A549 (cell line): ENCODE measurements at regions not wholly inside any gene's neighbourhood (a gene's known extent, or its start where the extent isn't known, plus 50 kb on each side); places are given as distances from the start of the nearest gene placed in this dataset.

Source experiments
- ATAC-seq, 2 experiments: fragments of 200-7000 bp in 1 of 2; fragments of >200 bp in 1 of 2; cut with Nextera tagmentation in 1 of 2; cut with Tn5 transposase in 1 of 2; 3 replicates each; pipeline versions ENCODE4 v1.8.0 to v1.9.1; 2018 to 2020; ENCODE audit warnings: mild to moderate bottlenecking in 1 of 2, moderate library complexity in 1 of 2
- CTCF ChIA-PET: fragments of 300-600 bp; sonication (Branson Sonifier 250); formaldehyde crosslinking; extraction: SDS; loops from one replicate; lab custom pipeline; 2021; ENCODE audit warnings: antibody characterized with exemption, inconsistent platforms; lab: Yijun Ruan, JAX
- POLR2A ChIA-PET: fragments of 350-600 bp; formaldehyde crosslinking; extraction: SDS; loops from one replicate; lab custom pipeline; 2021; ENCODE audit warnings: antibody characterized with exemption, inconsistent platforms; lab: Yijun Ruan, JAX
- DNase-seq, 2 experiments: peaks; one replicate each; pipeline versions ENCODE4 v3.0.0 to v3.0.0-alpha.2; 2011 to 2016; ENCODE audit warnings: low read depth in 1 of 2, low spot score in 1 of 2
- FAIRE-seq: peaks from 2 replicates; lab custom pipeline; 2011; peaks lifted over from hg19 to GRCh38; lab: Jason Lieb, UNC
- H3K27ac ChIP-seq, 2 experiments: fragments of >200 bp; sonication (Bioruptor Twin); formaldehyde crosslinking; 3 replicates each; pipeline ENCODE4 v1.5.1; 2016 to 2017
- H3K4me1 ChIP-seq: fragments of >200 bp; sonication (Bioruptor Twin); formaldehyde crosslinking; 3 replicates; pipeline ENCODE4 v1.6.1; 2016
- H3K4me2 ChIP-seq: fragments of >200 bp; sonication (Bioruptor Twin); formaldehyde crosslinking; 3 replicates; pipeline ENCODE4 v1.6.1; 2016
- H3K4me3 ChIP-seq: fragments of >200 bp; sonication (Bioruptor Twin); formaldehyde crosslinking; 3 replicates; pipeline ENCODE4 v1.5.1; 2016
- H3K9me3 ChIP-seq: fragments of >200 bp; sonication (Bioruptor Twin); formaldehyde crosslinking; 3 replicates; pipeline ENCODE4 v1.6.1; 2016
- ATOH8 ChIP-seq: fragments of 250-450 bp; sonication (Bioruptor Pico); IDR thresholded peaks from 2 replicates; pipeline ENCODE4 v1.5.0; 2020; ENCODE audit warnings: low read depth, mild to moderate bottlenecking, moderate library complexity
- BCL3 ChIP-seq: fragments of >200 bp; sonication (Bioruptor Twin); formaldehyde crosslinking; IDR thresholded peaks from 3 replicates; pipeline ENCODE4 v1.6.1; 2016
- CBX8 ChIP-seq: fragments of 200-600 bp; sonication (generic); IDR thresholded peaks from 2 replicates; pipeline ENCODE4 v1.6.1; 2016
- CHD4 ChIP-seq: fragments of 200-600 bp; sonication (generic); IDR thresholded peaks from 2 replicates; pipeline ENCODE4 v1.6.1; 2016; ENCODE audit warnings: antibody characterized with exemption, mild to moderate bottlenecking, borderline replicate concordance
- EHMT2 ChIP-seq: fragments of 200-600 bp; sonication (generic); IDR thresholded peaks from 2 replicates; pipeline ENCODE4 v1.6.1; 2016; ENCODE audit warnings: antibody characterized with exemption, low read depth, mild to moderate bottlenecking, moderate library complexity
- ESRRA ChIP-seq: fragments of 150-350 bp; IDR thresholded peaks from 2 replicates; pipeline ENCODE4 v1.6.1; 2014; ENCODE audit warnings: mild to moderate bottlenecking, low read length, borderline replicate concordance
- FOSL2 ChIP-seq, 2 experiments: fragments of 450-650 bp in 1 of 2; fragments of >200 bp in 1 of 2; sonication (Bioruptor Twin) in 1 of 2; formaldehyde crosslinking; IDR thresholded peaks; 2 replicates each; pipeline versions ENCODE4 v1.5.0 to v1.6.1; 2016 to 2020; ENCODE audit warnings: mild to moderate bottlenecking in 1 of 2, moderate library complexity in 1 of 2
- GATA3 ChIP-seq: IDR thresholded peaks from 2 replicates; pipeline ENCODE4 v1.6.1; 2012; ENCODE audit warnings: borderline replicate concordance
- HDAC2 ChIP-seq: fragments of 200-600 bp; sonication (generic); IDR thresholded peaks from 2 replicates; pipeline ENCODE4 v1.6.1; 2016
- HEYL ChIP-seq: fragments of 250-450 bp; sonication (Bioruptor Pico); IDR thresholded peaks from 2 replicates; pipeline ENCODE4 v1.8.0; 2021; ENCODE audit warnings: mild to moderate bottlenecking, moderate library complexity
- HOXA7 ChIP-seq: fragments of 250-450 bp; sonication (Bioruptor Pico); IDR thresholded peaks from 2 replicates; pipeline ENCODE4 v1.5.0; 2020; ENCODE audit warnings: mild to moderate bottlenecking, moderate library complexity
- HOXB13 ChIP-seq: fragments of 250-450 bp; sonication (Bioruptor Pico); IDR thresholded peaks from 2 replicates; pipeline ENCODE4 v1.5.0; 2020; ENCODE audit warnings: low read depth, mild to moderate bottlenecking, moderate library complexity
- NR3C1 ChIP-seq: fragments of >200 bp; sonication (Bioruptor Twin); formaldehyde crosslinking; IDR thresholded peaks from 3 replicates; pipeline ENCODE4 v1.6.1; 2017
- POLR2AphosphoS2 ChIP-seq: conservative IDR thresholded peaks from 2 replicates; pipeline ENCODE4 v1.6.1; 2012; ENCODE audit warnings: low read length, improper control_type of control experiment, inconsistent platforms
- RFX5 ChIP-seq: fragments of 450-650 bp; IDR thresholded peaks from 2 replicates; pipeline ENCODE4 v1.7.1; 2014; ENCODE audit warnings: antibody characterized with exemption, mild to moderate bottlenecking, moderate library complexity
- RNF2 ChIP-seq: fragments of 200-600 bp; sonication (generic); IDR thresholded peaks from 2 replicates; pipeline ENCODE4 v1.6.1; 2016; ENCODE audit warnings: low read depth, mild to moderate bottlenecking, antibody characterized with exemption, moderate library complexity, borderline replicate concordance
- SMC3 ChIP-seq: fragments of >200 bp; sonication (Bioruptor Twin); formaldehyde crosslinking; IDR thresholded peaks from 3 replicates; pipeline ENCODE4 v1.6.1; 2018; ENCODE audit warnings: inconsistent platforms
- SREBF2 ChIP-seq: fragments of 450-650 bp; IDR thresholded peaks from 2 replicates; pipeline ENCODE4 v1.6.1; 2014; ENCODE audit warnings: mild to moderate bottlenecking, moderate library complexity
- TP53 ChIP-seq: fragments of 250-450 bp; sonication (Bioruptor Pico); IDR thresholded peaks from 2 replicates; pipeline ENCODE4 v1.5.0; 2021; ENCODE audit warnings: mild to moderate bottlenecking, moderate library complexity
- WGBS: methylation state at CpG from one replicate; pipeline ENCODE4 v1.1.6; 2017; ENCODE audit errors: missing lambda C conversion rate; 5-methylcytosine and 5-hydroxymethylcytosine counted together
- TF ChIP-seq, protein P1 (sequence below): IDR thresholded peaks from 2 replicates; pipeline ENCODE4 v1.6.1; 2012; ENCODE audit warnings: low read depth, borderline replicate concordance
- TF ChIP-seq, protein P2 (sequence below): fragments of 200-600 bp; sonication (generic); IDR thresholded peaks from 2 replicates; pipeline ENCODE4 v1.6.1; 2016; ENCODE audit warnings: antibody characterized with exemption, mild to moderate bottlenecking, moderate library complexity

DNA sequence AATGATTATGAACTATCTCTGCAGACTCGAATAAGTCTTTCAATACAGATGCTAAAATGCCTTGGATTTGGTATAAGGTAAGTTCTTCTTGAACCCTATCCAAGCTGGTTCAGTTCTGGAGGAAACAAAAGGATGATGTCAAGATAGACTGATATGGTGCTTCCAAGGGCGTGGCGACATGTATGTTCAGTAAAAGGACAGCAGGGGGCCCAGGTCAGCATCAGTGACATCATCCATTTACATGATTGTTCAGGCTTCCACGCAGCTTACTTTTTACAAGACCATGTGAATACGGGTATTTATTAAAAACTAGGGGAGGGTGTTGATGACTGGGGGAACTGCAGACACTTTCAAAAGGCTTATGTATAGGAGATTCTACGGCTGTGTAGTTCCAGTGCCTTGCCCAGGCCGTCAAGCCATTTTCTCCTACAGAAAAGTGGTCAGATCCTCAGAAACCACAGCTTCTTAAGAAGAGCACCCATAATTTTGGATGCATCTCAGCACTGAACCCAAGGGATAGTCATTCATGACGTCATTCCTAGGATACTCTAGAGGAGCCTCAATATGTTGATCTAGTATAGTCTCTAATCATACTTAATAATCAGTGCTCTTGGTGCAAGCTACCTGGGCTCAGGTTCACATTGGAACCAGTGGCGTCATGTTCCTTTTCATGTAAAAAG, 527.7 kb downstream of the FUT8 start:
- 0 out of 3 replicates have a peak overlapping the region, but pooled peaks have one; percentile 7 for H3K4me2 ChIP-seq
- no peak overlapping the region for H3K4me3 ChIP-seq
- CTCF ChIA-PET = interaction anchor here (0.5 to 2.9 kb wide), 8 partner anchors 9 to 151 kb away, joined by 3 to 14 read pairs (median 4); no protein-coding TSS in a partner anchor
- 29% methylated on average over 9 of the region's 9 CpGs for WGBS
- TF ChIP-seq GATA3 (no peak), ESRRA (no peak), BCL3 (no peak), RNF2 (no peak), CHD4 (no peak), TP53 (CRISPR knock-in tag) (no peak), ATOH8 (CRISPR knock-in tag) (no peak), RFX5 (no peak), POLR2AphosphoS2 (no peak), HOXA7 (no peak), SREBF2 (no peak)
- TF ChIP-seq, protein P1, sequence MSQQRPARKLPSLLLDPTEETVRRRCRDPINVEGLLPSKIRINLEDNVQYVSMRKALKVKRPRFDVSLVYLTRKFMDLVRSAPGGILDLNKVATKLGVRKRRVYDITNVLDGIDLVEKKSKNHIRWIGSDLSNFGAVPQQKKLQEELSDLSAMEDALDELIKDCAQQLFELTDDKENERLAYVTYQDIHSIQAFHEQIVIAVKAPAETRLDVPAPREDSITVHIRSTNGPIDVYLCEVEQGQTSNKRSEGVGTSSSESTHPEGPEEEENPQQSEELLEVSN = no peak
- TF ChIP-seq, protein P2, sequence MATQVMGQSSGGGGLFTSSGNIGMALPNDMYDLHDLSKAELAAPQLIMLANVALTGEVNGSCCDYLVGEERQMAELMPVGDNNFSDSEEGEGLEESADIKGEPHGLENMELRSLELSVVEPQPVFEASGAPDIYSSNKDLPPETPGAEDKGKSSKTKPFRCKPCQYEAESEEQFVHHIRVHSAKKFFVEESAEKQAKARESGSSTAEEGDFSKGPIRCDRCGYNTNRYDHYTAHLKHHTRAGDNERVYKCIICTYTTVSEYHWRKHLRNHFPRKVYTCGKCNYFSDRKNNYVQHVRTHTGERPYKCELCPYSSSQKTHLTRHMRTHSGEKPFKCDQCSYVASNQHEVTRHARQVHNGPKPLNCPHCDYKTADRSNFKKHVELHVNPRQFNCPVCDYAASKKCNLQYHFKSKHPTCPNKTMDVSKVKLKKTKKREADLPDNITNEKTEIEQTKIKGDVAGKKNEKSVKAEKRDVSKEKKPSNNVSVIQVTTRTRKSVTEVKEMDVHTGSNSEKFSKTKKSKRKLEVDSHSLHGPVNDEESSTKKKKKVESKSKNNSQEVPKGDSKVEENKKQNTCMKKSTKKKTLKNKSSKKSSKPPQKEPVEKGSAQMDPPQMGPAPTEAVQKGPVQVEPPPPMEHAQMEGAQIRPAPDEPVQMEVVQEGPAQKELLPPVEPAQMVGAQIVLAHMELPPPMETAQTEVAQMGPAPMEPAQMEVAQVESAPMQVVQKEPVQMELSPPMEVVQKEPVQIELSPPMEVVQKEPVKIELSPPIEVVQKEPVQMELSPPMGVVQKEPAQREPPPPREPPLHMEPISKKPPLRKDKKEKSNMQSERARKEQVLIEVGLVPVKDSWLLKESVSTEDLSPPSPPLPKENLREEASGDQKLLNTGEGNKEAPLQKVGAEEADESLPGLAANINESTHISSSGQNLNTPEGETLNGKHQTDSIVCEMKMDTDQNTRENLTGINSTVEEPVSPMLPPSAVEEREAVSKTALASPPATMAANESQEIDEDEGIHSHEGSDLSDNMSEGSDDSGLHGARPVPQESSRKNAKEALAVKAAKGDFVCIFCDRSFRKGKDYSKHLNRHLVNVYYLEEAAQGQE = no peak
- H3K9me3 ChIP-seq = no peaks in the 10 kb centered on the region
- H3K4me1 ChIP-seq = no peaks in the 10 kb centered on the region
- H3K27ac ChIP-seq = no peak overlapping the region
- peak; percentile 75 to 78; a peak in 5 of 6 replicates for ATAC-seq
- POLR2A ChIA-PET = no interaction called here
- peak; percentile 28 for FAIRE-seq
- peak; percentile 41 to 51 for DNase-seq

DNA sequence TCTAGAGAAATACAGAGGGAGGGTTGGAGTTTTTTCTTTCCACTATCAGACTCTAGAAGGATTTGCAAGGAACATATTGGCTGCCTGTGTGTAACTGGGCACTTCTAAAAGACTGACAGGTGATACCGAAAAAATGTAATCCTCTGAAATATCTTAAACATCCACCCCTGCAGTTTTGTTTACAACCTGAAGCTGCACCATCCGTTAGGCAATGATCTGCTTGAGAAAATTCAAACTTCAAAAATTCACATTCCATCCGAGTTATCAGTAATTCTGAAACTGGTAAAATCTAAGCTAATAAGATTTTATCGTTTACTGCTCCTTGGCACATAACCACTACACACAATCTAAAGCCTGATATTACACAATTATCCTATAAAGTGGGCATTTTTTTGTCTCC, 528.6 kb downstream of the FUT8 start:
- ATAC-seq = no peak
- no peak for DNase-seq
- Histone ChIP-seq H3K27ac (no peak overlapping the region), H3K4me2 (no peak overlapping the region), H3K4me3 (no peak overlapping the region), H3K9me3 (no peaks in the 10 kb centered on the region), H3K4me1 (no peaks in the 10 kb centered on the region)
- TF ChIP-seq EHMT2 = no peak
- TF ChIP-seq, protein P2 = no peak
- TF ChIP-seq NR3C1 = no peak
- no peak for TF ChIP-seq FOSL2 (IDR thresholded peaks at IDR 0.05)
- no peak for TF ChIP-seq FOSL2 (CRISPR knock-in tag; IDR thresholded peaks at IDR 0.05)
- no peak for TF ChIP-seq HOXB13
- no peak for TF ChIP-seq CBX8
- no peak for TF ChIP-seq HDAC2
- no peak for TF ChIP-seq BCL3
- no peak for TF ChIP-seq HEYL (CRISPR knock-in tag)
- TF ChIP-seq RFX5 = no peak
- no peak for TF ChIP-seq SMC3
- WGBS = 26% methylated on average over 4 of the region's 4 CpGs
- no peak for FAIRE-seq
- ChIA-PET CTCF (interaction anchor here (0.5 to 2.9 kb wide), 12 partner anchors 8 to 778 kb away, joined by 3 to 14 read pairs (median 4); no protein-coding TSS in a partner anchor), POLR2A (no interaction called here)
